ENCODE measurements at regions not wholly inside any gene's neighbourhood (a gene's known extent, or its start where the extent isn't known, plus 50 kb on each side); places are given as distances from the start of the nearest gene placed in this dataset.

DNA sequence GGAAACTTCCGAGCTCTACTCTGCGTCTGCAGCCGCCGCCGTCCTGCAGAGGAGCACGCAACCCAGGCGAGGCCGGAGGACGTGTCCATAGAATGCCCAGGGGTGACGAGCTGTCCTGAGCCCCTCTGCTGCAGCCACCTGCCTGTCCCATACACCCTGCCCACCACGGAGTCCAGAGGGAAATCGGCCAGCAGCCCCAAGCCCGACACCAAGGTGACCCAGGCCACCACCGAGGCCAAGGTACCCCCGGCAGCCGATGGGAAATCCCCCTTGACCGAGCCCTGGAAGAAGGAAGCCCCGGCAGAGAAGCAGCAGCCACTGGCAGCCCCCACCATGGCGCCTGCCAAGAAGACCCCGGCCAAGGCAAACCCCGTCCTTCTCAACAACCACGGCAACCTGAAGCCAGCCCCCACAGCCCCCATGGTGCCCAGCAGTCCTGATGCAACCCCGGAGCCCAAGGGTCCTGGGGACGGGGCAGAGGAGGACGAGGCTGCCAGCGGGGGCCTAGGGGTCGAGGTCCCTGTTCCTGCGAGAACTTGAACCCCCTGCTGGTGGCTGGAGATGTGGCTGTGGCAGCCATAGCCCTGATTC, 128.7 kb upstream of the C14orf180 start:
- no peaks in the 10 kb centered on the region for H3K4me1 ChIP-seq
- POLR2A ChIA-PET, result no interaction called here
- FAIRE-seq, result no peak
- DNase-seq (ENCODE audit: low read depth in 1 of 2, low spot score in 1 of 2), result no peak
- no peak for TF ChIP-seq REST (IDR thresholded peaks at IDR 0.05)
- TF ChIP-seq MAX (IDR thresholded peaks at IDR 0.05), result no peak
- TF ChIP-seq MYC (IDR thresholded peaks at IDR 0.05; ENCODE audit: borderline replicate concordance, low read length), result no peak
- no peak for TF ChIP-seq TFCP2L1 (CRISPR knock-in tag; IDR thresholded peaks at IDR 0.05)
- TF ChIP-seq NR3C1 (IDR thresholded peaks at IDR 0.05), result no peak
- TF ChIP-seq PBX3 (IDR thresholded peaks at IDR 0.05), result no peak
- H3K4me3 ChIP-seq, result no peak overlapping the region
- H3K4me2 ChIP-seq, result no peak overlapping the region
- H3K27ac ChIP-seq, result no peak overlapping the region
- CTCF ChIA-PET, result no interaction called here
- WGBS (ENCODE audit: missing lambda C conversion rate), result 46% methylated on average over 17 of the region's 28 CpGs
- ATAC-seq, result no peak
- peaks cover 28% of the 10 kb centered on the region for H3K9me3 ChIP-seq

DNA sequence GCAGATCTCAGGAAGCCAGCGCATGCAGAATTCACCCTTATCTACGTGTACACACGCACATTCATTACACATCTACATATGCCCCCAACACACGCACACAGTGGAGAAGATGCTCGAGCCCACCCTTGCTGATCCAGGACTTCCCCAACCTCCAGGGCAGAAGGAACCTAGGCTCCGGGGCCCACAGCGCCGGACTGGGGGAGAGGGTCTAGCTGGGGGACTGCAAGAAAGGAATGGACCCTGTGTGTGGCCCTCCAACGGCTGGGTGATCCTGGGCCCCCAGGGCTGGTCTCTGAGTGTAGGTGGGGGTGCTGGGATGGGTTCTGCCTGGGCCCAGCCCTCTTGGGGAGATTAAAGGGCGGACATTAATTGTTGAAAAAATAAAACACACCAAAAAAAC, 128.1 kb upstream of the C14orf180 start:
- H3K4me2 ChIP-seq, result no peak overlapping the region
- DNase-seq (ENCODE audit: low read depth in 1 of 2, low spot score in 1 of 2), result no peak
- no peak overlapping the region for H3K27ac ChIP-seq
- no peak for TF ChIP-seq BHLHE40 (IDR thresholded peaks at IDR 0.05; ENCODE audit: low read depth, low read length)
- no peak for TF ChIP-seq CBX2 (IDR thresholded peaks at IDR 0.05; ENCODE audit: borderline replicate concordance, low read depth)
- no peak for TF ChIP-seq MYC (IDR thresholded peaks at IDR 0.05; ENCODE audit: borderline replicate concordance, low read length)
- no peak for TF ChIP-seq FOSL2 (IDR thresholded peaks at IDR 0.05)
- TF ChIP-seq FOSL2 (CRISPR knock-in tag; IDR thresholded peaks at IDR 0.05), result no peak
- TF ChIP-seq POLR2AphosphoS2 (conservative IDR thresholded peaks at IDR 0.05; ENCODE audit: low read length), result no peak
- no peak for TF ChIP-seq ATOH8 (CRISPR knock-in tag; IDR thresholded peaks at IDR 0.05; ENCODE audit: low read depth)
- TF ChIP-seq FOXS1 (CRISPR knock-in tag; IDR thresholded peaks at IDR 0.05), result no peak
- TF ChIP-seq ZSCAN20 (CRISPR knock-in tag; IDR thresholded peaks at IDR 0.05), result no peak
- TF ChIP-seq EP300 (IDR thresholded peaks at IDR 0.05), result no peak
- TF ChIP-seq TP53 (CRISPR knock-in tag; IDR thresholded peaks at IDR 0.05), result no peak
- no peak for TF ChIP-seq RAD21 (conservative IDR thresholded peaks at IDR 0.05 in 1 of 2, IDR thresholded peaks at IDR 0.05 in 1 of 2)
- no peak for TF ChIP-seq ESRRA (IDR thresholded peaks at IDR 0.05; ENCODE audit: borderline replicate concordance, low read length)
- no peak for TF ChIP-seq NR3C1 (IDR thresholded peaks at IDR 0.05)
- TF ChIP-seq NPAS2 (CRISPR knock-in tag; IDR thresholded peaks at IDR 0.05; ENCODE audit: borderline replicate concordance), result no peak
- TF ChIP-seq, protein P1, sequence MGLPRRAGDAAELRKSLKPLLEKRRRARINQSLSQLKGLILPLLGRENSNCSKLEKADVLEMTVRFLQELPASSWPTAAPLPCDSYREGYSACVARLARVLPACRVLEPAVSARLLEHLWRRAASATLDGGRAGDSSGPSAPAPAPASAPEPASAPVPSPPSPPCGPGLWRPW (IDR thresholded peaks at IDR 0.05), result no peak
- TF ChIP-seq RCOR1 (IDR thresholded peaks at IDR 0.05; ENCODE audit: low read depth, low read length), result no peak
- CTCF ChIA-PET, result no interaction called here
- H3K4me1 ChIP-seq, result no peaks in the 10 kb centered on the region
- no peak for FAIRE-seq
- no peak for ATAC-seq
- no peak overlapping the region for H3K4me3 ChIP-seq
- POLR2A ChIA-PET, result no interaction called here
- 32% methylated on average over 8 of the region's 10 CpGs for WGBS (ENCODE audit: missing lambda C conversion rate)
- H3K9me3 ChIP-seq, result peaks cover 28% of the 10 kb centered on the region

All from A549 (cell line).